ENCODE measurements at regions not wholly inside any gene's neighbourhood (a gene's known extent, or its start where the extent isn't known, plus 50 kb on each side); places are given as distances from the start of the nearest gene placed in this dataset.
"Not testable (repeated sequence)": the region's sequence is repeated elsewhere in the genome, so short reads cannot be mapped to it uniquely, and the experiment has no call there.

DNA sequence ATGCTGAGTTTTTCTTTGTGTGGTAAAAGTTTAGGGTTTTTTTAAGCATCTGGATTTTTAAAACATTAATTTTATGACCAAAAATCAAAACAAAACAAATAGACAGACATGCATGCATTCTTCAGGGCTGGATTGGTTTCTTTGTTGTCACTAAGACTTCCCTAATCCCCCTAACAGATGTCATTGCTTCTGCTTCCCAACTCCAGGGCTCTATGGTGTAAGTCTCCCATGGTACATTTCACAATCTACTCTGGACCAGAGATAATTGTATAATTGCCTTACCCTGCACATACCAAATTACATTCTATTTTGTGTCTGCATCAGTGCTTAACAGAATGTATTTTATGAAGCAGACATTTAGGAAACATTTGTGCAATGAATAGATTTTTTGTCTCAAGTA, 529.1 kb upstream of the SMIM31 start:
- no peak overlapping the region for H3K4me3 ChIP-seq (ENCODE audit: low read depth, low read length)
- TF ChIP-seq, protein P1, sequence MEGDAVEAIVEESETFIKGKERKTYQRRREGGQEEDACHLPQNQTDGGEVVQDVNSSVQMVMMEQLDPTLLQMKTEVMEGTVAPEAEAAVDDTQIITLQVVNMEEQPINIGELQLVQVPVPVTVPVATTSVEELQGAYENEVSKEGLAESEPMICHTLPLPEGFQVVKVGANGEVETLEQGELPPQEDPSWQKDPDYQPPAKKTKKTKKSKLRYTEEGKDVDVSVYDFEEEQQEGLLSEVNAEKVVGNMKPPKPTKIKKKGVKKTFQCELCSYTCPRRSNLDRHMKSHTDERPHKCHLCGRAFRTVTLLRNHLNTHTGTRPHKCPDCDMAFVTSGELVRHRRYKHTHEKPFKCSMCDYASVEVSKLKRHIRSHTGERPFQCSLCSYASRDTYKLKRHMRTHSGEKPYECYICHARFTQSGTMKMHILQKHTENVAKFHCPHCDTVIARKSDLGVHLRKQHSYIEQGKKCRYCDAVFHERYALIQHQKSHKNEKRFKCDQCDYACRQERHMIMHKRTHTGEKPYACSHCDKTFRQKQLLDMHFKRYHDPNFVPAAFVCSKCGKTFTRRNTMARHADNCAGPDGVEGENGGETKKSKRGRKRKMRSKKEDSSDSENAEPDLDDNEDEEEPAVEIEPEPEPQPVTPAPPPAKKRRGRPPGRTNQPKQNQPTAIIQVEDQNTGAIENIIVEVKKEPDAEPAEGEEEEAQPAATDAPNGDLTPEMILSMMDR (conservative IDR thresholded peaks at IDR 0.05; ENCODE audit: low read depth, low read length) = no peak
- no peak for DNase-seq (ENCODE audit: low read depth)

DNA sequence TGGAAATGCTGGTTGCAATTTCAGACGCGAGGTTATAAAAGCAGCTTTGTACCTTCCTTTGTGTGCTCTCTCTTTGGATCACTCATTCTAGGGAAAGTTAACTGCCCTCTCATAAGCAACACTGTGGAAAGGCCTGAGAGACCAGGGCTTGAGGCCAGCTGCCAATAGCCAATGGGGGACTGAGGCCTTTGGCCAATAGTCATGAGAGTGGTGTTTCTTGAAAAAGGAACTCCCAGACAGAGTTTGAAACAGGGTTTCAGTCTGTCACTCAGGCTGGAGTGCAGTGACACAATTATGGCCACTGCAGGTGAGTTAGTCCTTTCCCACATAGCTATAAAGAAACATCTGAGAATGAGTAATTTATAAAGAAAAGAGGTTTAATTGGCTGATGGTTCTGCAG, 524.7 kb upstream of the SMIM31 start:
- H3K4me3 ChIP-seq (ENCODE audit: low read depth, low read length) = no peak overlapping the region
- TF ChIP-seq, protein P1 (conservative IDR thresholded peaks at IDR 0.05; ENCODE audit: low read depth, low read length) = no peak

DNA sequence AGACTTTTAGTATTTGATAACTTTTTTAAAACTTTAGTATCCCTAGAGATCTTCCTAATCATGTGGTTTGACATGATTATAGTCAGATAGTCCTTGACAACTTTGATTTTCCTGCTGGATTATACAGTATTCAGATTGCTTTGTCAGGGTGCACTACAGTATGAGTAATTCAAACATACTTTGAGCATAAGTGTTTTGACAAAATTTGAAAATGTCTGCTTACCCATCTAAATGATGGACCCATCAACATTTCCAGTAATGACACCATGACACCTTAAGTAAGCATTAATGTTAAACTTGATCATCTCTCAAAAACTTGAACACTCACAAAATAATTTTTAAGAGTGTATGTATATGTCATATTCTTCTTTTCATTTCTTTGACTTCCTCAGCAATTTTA, 514.5 kb upstream of the SMIM31 start:
- TF ChIP-seq, protein P1 (conservative IDR thresholded peaks at IDR 0.05; ENCODE audit: low read depth, low read length) = no peak
- DNase-seq (ENCODE audit: low read depth) = no peak
- H3K4me3 ChIP-seq (ENCODE audit: low read depth, low read length) = no peak overlapping the region

More for the DNA sequence above, 524.7 kb upstream of the SMIM31 start:
- no peak for DNase-seq (ENCODE audit: low read depth)

DNA sequence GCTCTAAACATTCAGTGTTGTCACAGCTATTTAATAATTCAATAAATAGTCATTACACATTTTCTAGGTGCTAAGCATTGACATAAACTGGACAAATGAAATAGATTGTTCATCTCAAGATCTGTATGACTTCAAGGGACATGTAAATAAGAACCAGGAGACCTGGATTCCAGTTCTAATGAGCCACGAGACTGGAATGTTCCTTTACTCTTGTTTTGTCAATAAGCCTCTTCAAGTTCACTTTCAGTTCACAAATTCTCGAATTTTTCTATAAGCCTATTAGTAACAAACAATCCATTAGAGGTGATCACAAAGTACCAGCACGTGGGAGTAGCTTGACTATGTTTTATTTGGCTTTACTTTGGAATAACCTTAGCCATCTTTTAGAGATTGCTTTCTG, 514.0 kb upstream of the SMIM31 start:
- no peak overlapping the region for H3K4me3 ChIP-seq (ENCODE audit: low read depth, low read length)
- TF ChIP-seq, protein P1 (conservative IDR thresholded peaks at IDR 0.05; ENCODE audit: low read depth, low read length) = no peak
- DNase-seq (ENCODE audit: low read depth) = no peak

DNA sequence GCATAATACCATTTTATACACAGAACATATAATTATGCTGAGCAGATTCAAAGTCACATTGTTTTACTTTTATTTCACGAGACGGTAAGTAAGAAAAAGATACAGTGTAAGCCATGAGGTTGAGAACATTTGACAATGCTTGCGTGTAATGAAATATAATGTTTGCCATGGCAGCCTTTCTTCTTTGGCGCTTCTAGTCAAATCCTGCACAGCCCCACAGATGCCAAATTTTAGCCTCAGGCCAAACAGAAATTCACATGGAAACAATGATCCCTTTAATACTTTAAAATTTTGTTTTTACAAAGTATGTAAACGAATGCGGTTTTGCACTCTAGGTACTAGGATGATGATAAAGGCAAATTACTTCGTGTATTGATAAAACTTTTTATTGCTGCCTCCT, 502.7 kb upstream of the SMIM31 start:
- TF ChIP-seq, protein P1 (conservative IDR thresholded peaks at IDR 0.05; ENCODE audit: low read depth, low read length) = no peak

DNA sequence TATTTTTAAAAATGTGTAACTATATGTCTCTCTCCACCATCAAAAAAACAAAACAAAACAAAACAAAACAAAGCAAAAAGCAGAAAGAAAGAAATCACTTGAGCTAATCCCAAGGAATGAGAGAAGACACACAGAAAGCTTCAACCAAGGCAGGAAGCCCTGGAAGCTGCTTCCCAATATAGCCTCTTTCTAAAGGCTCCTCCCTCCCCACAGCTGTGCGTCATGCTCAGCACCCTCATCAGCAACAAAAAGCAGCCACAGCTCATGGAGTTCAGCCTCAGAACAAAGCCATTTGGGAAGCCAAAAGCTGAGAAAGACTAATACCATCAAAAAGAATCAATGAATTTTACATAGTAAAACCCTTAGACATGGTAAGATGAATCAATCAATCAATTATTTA, 501.6 kb upstream of the SMIM31 start:
- DNase-seq (ENCODE audit: low read depth) = no peak
- TF ChIP-seq, protein P1 (conservative IDR thresholded peaks at IDR 0.05; ENCODE audit: low read depth, low read length) = no peak
- no peak overlapping the region for H3K4me3 ChIP-seq (ENCODE audit: low read depth, low read length)

More for the DNA sequence above, 502.7 kb upstream of the SMIM31 start:
- no peak overlapping the region for H3K4me3 ChIP-seq (ENCODE audit: low read depth, low read length)
- DNase-seq (ENCODE audit: low read depth) = no peak

DNA sequence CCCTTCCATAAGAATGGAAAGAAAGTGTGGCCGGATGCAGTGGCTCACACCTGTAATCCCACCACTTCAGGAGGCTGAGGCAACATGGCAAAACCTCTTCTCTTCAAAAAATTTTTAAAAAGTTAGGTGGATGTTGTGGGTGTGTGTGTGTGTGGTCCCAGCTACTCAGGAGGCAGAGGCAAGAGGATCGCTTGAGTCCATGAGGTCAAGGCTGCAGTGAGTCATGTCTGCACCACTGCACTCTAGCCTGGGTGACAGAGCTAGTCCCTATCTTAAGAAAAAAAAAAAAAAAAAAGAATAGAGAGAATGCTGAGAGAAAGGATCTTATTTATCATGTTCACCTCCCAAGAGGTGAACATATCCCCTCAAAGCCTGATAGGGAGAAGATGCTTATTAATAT, 492.1 kb upstream of the SMIM31 start:
- DNase-seq (ENCODE audit: low read depth) = no peak
- TF ChIP-seq, protein P1 (conservative IDR thresholded peaks at IDR 0.05; ENCODE audit: low read depth, low read length) = no peak
- H3K4me3 ChIP-seq (ENCODE audit: low read depth, low read length) = no peak overlapping the region

DNA sequence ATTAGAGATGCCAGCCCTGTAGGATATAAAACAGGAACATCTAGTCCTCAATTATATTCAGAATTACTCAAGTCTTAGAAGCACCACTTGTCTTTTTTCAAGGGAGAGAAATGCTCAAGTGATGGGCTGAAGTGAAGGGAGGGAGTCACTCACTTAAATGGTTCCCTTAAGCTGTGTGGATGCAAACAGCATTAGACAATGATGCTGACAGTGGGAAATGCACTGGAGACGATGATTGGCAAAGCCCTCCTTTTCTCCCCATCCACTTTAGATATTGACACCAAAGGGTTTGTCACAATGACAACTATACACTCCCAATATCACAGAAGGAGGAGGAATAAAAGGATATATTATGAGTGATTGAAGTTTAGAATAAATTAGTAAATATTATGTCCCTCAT, 491.4 kb upstream of the SMIM31 start:
- not testable (repeated sequence) for DNase-seq (ENCODE audit: low read depth); H3K4me3 ChIP-seq (ENCODE audit: low read depth, low read length)

DNA sequence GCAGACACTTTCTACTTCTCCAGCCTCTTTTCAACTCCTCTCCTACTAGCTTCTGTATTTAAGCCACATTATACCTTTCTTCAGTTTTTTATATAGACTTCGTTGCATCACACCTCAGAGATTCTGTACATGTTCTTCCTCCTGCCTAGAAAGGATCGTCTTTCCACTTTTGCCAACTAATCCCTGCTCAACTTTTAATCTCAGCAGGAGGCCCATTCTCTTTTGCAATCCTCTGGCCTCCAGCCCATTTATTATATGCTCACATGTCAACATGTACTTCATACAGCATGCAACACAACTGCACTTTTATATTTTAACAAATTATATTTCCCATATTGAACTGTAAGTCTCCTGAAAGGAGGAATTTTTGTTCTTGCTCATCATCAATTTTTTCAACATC, 476.5 kb upstream of the SMIM31 start:
- DNase-seq (ENCODE audit: low read depth); H3K4me3 ChIP-seq (ENCODE audit: low read depth, low read length): not testable (repeated sequence)
